HEK293 (cell line): ENCODE measurements at regions not wholly inside any gene's neighbourhood (a gene's known extent, or its start where the extent isn't known, plus 50 kb on each side); places are given as distances from the start of the nearest gene placed in this dataset.

Experiments
- ZNF416 ChIP-seq: fragments of 450-650 bp; formaldehyde crosslinking; IDR thresholded peaks from 2 replicates; pipeline ENCODE4 v1.5.1; 2016; ENCODE audit warnings: missing biosample characterization, missing genetic modification characterization
- ZNF792 ChIP-seq: fragments of 450-650 bp; formaldehyde crosslinking; IDR thresholded peaks from 2 replicates; pipeline ENCODE4 v1.5.1; 2016; ENCODE audit warnings: missing biosample characterization, missing genetic modification characterization

- TF ChIP-seq ZNF792 (tag by site-specific recombination) (no peak), ZNF416 (tag by site-specific recombination) (no peak)
Measured at GRCh38 chrX:96566878-96567277, 117.8 kb upstream of the DIAPH2 start.
